OCI-LY1 (cell line): ENCODE measurements at regions not wholly inside any gene's neighbourhood (a gene's known extent, or its start where the extent isn't known, plus 50 kb on each side); places are given as distances from the start of the nearest gene placed in this dataset.

Experiments used
- CTCF ChIP-seq: fragments of 200-600 bp; sonication (generic), shearing (Covaris generic); IDR thresholded peaks from 2 replicates; pipeline ENCODE4 v1.5.1; 2017; ENCODE audit warnings: mild to moderate bottlenecking, antibody characterized with exemption, low read length, moderate library complexity, mixed read lengths
- EZH2 ChIP-seq: fragments of 200-600 bp; sonication (generic), shearing (Covaris generic); IDR thresholded peaks from 2 replicates; pipeline ENCODE4 v1.8.0; 2017; ENCODE audit warnings: borderline replicate concordance, mixed run types, mild to moderate bottlenecking, antibody characterized with exemption, low read length, moderate library complexity, mixed read lengths

GRCh38 chr19:28419312-28419711 lies 793.6 kb downstream of the UQCRFS1 start:
- TF ChIP-seq CTCF (no peak), EZH2 (no peak)
